ENCODE measurements at regions not wholly inside any gene's neighbourhood (a gene's known extent, or its start where the extent isn't known, plus 50 kb on each side); places are given as distances from the start of the nearest gene placed in this dataset.

DNA sequence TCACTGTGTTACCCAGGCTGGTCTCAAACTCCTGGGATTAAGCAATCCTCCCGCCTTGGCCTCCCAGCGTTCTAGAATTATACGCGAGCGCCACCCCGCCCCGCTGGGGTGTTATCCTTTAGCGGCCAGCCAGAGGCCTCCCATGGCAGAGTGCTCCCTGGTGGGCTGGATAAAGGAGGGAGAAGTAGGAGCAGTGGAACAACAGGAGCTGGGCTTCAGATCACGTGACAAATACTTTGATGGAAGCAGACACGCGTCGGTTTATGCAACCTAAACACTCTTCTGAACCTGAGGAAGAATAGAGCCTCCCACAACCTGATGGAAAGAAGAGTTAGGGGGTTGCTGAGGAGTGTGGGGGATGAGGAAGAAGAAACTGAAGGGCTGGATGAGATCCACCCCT, 2114.0 kb downstream of the TP53TG3F start:
- no CpG with 5 or more reads among the region's 12 CpGs for WGBS (ENCODE audit: extremely low coverage, insufficient read length, low lambda C conversion rate)
- no peak for DNase-seq
- H3K27me3 Mint-ChIP-seq (ENCODE audit: low read depth): no peaks in the 10 kb centered on the region; the same call in none of the 2 replicates
- peaks cover 94 to 95% of the 10 kb centered on the region in 2 experiments for H3K9me3 Mint-ChIP-seq
- no peak overlapping the region for H4K5ac ChIP-seq (ENCODE audit: insufficient read length, low read depth, low read length)
- H3K18ac ChIP-seq (ENCODE audit: insufficient read length, low read depth, low read length): no peak overlapping the region
- H3K79me2 ChIP-seq (ENCODE audit: insufficient read depth, low read length): no peaks in the 10 kb centered on the region
- H4K20me1 ChIP-seq (ENCODE audit: control insufficient read depth, insufficient read depth, insufficient read length): no peaks in the 10 kb centered on the region
- no peak overlapping the region for H2BK15ac ChIP-seq (ENCODE audit: low read depth, low read length)
- no peaks in the 10 kb centered on the region for H3K27me3 ChIP-seq (ENCODE audit: insufficient read depth, low read length)
- no peak overlapping the region for H3K23ac ChIP-seq (ENCODE audit: insufficient read length, low read depth, low read length)
- H2BK20ac ChIP-seq (ENCODE audit: low read depth, low read length, poor library complexity, severe bottlenecking): no peak overlapping the region
- no peak overlapping the region for H3K9ac ChIP-seq (ENCODE audit: extremely low read depth, insufficient read length, low read length)
- H2BK12ac ChIP-seq (ENCODE audit: insufficient read length, low read depth, low read length): no peak overlapping the region
- H2AFZ ChIP-seq (ENCODE audit: low read length): no peak overlapping the region
- no peak overlapping the region for H3K14ac ChIP-seq (ENCODE audit: insufficient read depth, low read length)
- no peak overlapping the region for H4K91ac ChIP-seq (ENCODE audit: insufficient read length, low read depth, low read length)
- TF ChIP-seq, protein P1, sequence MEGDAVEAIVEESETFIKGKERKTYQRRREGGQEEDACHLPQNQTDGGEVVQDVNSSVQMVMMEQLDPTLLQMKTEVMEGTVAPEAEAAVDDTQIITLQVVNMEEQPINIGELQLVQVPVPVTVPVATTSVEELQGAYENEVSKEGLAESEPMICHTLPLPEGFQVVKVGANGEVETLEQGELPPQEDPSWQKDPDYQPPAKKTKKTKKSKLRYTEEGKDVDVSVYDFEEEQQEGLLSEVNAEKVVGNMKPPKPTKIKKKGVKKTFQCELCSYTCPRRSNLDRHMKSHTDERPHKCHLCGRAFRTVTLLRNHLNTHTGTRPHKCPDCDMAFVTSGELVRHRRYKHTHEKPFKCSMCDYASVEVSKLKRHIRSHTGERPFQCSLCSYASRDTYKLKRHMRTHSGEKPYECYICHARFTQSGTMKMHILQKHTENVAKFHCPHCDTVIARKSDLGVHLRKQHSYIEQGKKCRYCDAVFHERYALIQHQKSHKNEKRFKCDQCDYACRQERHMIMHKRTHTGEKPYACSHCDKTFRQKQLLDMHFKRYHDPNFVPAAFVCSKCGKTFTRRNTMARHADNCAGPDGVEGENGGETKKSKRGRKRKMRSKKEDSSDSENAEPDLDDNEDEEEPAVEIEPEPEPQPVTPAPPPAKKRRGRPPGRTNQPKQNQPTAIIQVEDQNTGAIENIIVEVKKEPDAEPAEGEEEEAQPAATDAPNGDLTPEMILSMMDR (conservative IDR thresholded peaks at IDR 0.05): no peak
- no peak overlapping the region for H4K8ac ChIP-seq (replicated peaks; ENCODE audit: insufficient read length, low read depth, low read length)
- H3K4me3 Mint-ChIP-seq: no peak overlapping the region
- H2BK5ac ChIP-seq (ENCODE audit: insufficient read length, low read length): no peak overlapping the region
- H3K4me1 ChIP-seq (ENCODE audit: insufficient read depth, low read length): no peaks in the 10 kb centered on the region
- H3K4ac ChIP-seq (ENCODE audit: low read depth, low read length): no peak overlapping the region
- H3K4me2 ChIP-seq (ENCODE audit: insufficient read depth, insufficient read length, low read length): no peak overlapping the region
- H3K36me3 Mint-ChIP-seq (ENCODE audit: insufficient read depth in 1 of 3, low read depth in 3 of 3): peaks cover 15 to 28% (median 25%) of the 10 kb centered on the region in 3 experiments
- no peaks in the 10 kb centered on the region for H3K79me1 ChIP-seq (ENCODE audit: insufficient read depth, low read depth, low read length, poor library complexity, severe bottlenecking)
- H3K9me3 ChIP-seq (ENCODE audit: control insufficient read depth, low read depth, low read length): peaks cover 95% of the 10 kb centered on the region
- no peaks in the 10 kb centered on the region for H3K23me2 ChIP-seq (ENCODE audit: insufficient read length, low read depth, low read length, poor library complexity, severe bottlenecking)
- no peak overlapping the region for H3K27ac Mint-ChIP-seq
- no peak overlapping the region for H2BK120ac ChIP-seq (ENCODE audit: low read depth, low read length, poor library complexity, severe bottlenecking)
- no peak overlapping the region for H2AK5ac ChIP-seq (ENCODE audit: insufficient read length, low read length)
- H3T11ph ChIP-seq (ENCODE audit: low read length): no peak overlapping the region
- H3K27ac ChIP-seq (ENCODE audit: insufficient read length, low read depth, low read length): no peak overlapping the region
- H3K4me1 Mint-ChIP-seq: no peaks in the 10 kb centered on the region
- no peak overlapping the region for H3K56ac ChIP-seq (ENCODE audit: insufficient read length, low read depth, low read length)

Data from H9 (cell line).